HG03457 (cell line): ENCODE measurements at regions not wholly inside any gene's neighbourhood (a gene's known extent, or its start where the extent isn't known, plus 50 kb on each side); places are given as distances from the start of the nearest gene placed in this dataset.

Source experiments
- ATAC-seq: cut with Tn5 transposase; IDR thresholded peaks from one replicate; pipeline ENCODE4 v1.9.1; 2021; ENCODE audit warnings: moderate number of reproducible peaks; ENCODE audit not compliant: unreplicated experiment

GRCh38 chr11:29782447-29782846, 234.4 kb downstream of the KCNA4 start:
- ATAC-seq: no peak

DNA sequence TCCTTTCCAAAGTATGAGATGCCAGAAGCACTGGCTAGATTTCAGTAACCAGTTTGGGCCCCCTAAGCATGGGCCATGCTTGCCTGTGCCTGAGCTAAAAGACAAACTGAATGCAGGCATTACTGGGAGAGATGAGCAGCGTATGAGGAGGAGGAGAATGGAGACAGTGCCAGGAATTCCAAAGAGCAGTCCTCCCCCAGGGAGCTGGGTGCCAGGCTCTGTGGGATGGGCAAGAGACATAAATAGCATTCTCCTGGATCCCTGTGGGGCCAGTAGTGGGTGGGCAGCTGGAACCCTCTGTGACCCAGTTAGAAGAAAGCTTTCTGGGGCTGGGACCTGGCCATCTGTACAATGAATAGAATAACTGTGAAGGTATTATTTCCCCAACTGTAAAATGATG, 235.6 kb downstream of the KCNA4 start:
- no peak for ATAC-seq

DNA sequence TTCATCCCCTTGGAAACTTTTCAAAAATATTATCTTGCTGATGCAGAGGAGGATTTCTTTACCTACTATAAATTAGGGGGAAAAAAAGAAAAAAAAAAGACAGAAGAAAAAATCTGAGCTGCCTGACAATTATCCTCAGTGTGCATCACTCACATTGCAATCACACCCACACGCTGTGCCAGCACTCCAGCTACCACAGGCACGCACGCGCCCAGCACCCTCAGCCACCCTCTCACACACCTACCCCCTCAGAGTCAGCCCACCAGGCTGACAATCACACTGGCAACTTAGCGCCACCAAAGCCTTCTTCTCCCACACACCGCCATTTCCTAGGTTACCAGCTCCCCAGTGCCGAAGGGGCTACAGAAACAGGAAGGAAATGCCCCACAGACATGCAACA, 236.1 kb downstream of the KCNA4 start:
- no peak for ATAC-seq

DNA sequence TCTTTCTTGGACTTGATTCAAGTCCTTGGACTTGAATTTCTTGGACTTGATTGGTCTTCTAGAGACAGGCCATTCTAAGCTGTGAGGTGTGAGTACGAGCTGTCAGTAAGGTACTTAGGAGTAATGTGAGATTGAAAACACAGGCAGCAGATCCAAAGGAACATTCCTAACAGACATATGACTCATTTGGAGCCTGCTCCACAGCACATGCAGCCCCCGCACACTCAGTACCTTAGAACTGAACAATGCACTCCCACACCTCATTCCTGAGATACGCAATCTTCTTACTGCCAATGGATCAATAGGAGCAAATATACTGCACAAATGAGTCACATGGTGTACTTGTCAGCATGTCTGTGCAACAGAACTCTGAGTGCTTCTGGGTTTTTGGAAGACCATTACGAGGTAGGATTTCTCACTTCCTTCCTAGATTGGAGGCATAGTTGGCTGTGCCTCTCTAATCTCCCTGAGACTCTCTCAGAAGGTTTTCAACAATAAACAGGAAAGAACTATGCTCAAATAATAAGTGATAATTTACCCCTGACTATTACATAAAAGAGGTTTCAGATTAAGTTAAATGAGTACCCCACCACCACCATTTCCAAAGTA, 243.1 kb downstream of the KCNA4 start:
- no peak for ATAC-seq

- no peak for ATAC-seq
Observed at GRCh38 chr11:29756871-29757270, 260.0 kb downstream of the KCNA4 start.

DNA sequence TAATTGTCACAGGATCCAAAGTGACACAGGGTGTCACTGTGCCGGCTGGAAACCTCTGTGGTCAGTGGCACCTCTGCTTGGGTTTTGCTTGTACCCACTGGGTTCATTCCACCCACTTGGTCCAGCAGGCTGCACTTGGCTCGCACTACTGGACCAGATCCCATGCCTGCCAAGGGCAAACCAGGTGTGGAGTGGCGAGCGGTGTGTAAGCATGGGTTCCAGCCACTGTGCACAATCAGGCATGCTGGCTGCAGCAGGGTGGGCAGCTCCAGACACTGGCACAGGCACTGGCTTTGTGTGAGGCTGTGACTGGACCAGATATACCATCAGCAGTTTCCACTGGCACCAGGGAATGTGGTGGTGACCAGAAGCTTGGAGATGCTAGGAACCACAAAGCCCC, 261.4 kb downstream of the KCNA4 start:
- ATAC-seq: no peak

GRCh38 chr11:29751618-29752017, 265.2 kb downstream of the KCNA4 start:
- no peak for ATAC-seq

GRCh38 chr11:29750392-29750791, 266.4 kb downstream of the KCNA4 start:
- no peak for ATAC-seq

DNA sequence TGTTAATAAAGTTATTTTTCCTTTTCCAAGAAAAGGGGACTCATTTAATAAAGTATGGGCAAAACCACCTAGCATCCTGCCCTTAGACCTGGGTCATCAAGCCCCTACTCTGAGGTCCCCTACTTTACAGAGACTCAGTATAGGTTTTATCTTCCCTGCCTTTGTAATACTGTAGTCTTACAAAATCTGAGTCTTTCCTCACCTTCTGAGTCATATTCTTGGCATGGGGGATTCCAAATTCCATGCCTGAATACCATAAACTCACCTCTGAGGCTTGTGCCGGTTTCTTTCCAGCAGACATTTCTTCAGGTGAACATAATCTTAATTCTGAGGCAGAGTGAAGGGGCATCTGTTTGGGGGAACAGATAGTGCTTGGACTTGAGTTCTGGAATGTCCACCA, 282.5 kb downstream of the KCNA4 start:
- no peak for ATAC-seq

DNA sequence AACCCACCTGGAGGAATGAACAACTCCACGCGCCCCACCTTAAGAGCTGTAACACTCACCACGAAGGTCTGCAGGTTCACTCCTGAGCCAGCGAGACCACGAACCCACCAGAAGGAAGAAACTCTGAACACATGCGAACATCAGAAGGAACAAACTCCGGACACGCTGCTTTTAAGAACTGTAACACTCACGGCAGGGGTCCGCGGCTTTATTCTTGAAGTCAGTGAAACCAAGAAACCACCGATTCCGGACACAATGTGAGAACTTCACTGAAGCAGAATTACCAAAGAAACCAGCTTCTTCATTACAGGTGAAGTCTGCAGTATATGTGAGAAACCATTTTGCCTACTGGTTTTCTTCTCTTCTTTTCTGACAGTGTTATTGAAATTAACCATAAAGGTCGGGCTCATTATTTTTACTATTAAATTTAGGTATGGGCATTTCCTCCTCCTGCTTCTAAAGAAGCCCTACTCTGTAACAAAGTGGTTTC, 303.0 kb downstream of the KCNA4 start:
- ATAC-seq: no peak

GRCh38 chr11:29712616-29713015, 304.2 kb downstream of the KCNA4 start:
- ATAC-seq: no peak

- ATAC-seq: no peak
Observed at GRCh38 chr11:29707924-29708323, 308.9 kb downstream of the KCNA4 start.

DNA sequence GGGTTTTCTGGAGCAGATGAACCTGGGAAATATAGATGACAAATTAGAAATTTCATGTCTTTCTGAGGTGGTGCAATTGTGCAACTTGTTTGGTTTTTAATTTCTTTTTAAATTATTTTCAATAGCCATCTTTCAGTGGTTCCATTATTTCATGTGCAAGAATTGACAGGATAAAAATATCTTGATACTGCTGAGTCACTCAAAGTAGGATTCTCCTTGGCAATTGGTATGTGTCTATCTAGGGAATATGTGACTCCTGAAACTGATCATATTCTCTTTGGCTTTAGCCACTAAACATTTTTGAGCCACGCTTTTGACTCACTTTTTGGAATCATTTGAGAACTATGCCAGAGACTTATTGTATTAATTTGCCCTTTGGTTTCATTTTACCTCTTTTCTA, 331.5 kb downstream of the KCNA4 start:
- no peak for ATAC-seq

GRCh38 chr11:29682856-29683255, 334.0 kb downstream of the KCNA4 start:
- no peak for ATAC-seq

DNA sequence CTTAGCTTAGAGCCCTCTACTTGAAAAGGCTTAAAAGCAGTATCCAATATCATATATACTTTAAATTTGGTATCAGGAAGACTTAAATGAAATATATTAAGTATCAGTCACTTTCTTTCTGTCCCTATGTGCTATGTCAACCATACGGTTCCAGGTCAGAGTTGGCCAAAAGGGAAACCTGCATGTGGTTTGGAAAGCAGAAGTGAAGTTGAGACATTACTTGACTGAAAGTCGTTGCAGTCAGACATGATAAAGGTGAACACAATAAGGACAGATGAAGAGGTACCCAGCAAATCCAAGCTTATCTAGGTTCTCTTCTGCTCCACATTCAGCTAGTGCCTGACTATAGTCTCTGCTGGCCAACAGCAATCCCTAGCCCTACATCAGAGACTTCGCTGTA, 336.8 kb downstream of the KCNA4 start:
- ATAC-seq: no peak

- ATAC-seq: no peak
Observed at GRCh38 chr11:29676993-29677392, 339.8 kb downstream of the KCNA4 start.

- no peak for ATAC-seq
Observed at GRCh38 chr11:29669310-29669709, 347.5 kb downstream of the KCNA4 start.

- ATAC-seq: no peak
Observed at GRCh38 chr11:29657709-29658108, 359.1 kb downstream of the KCNA4 start.

DNA sequence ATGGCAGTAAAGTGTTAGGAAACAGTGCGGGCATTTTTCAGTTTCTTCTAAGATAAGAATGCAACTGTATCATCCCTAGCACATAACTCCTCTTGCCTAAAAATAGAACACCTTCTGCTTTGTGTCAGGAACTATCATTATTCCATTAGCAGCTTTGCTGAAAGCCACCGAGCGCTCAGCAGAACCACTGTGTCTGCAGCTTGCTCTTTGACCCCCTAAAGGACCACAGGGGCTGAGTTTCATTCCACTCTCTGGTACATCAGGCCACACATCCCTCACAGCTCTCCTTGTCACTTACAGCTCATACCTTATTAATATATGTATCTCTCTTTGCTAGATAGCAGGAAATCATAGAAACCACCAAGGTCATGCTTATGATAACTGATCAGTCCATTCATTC, 360.2 kb downstream of the KCNA4 start:
- no peak for ATAC-seq

- no peak for ATAC-seq
Observed at GRCh38 chr11:29645373-29645772, 371.5 kb downstream of the KCNA4 start.

DNA sequence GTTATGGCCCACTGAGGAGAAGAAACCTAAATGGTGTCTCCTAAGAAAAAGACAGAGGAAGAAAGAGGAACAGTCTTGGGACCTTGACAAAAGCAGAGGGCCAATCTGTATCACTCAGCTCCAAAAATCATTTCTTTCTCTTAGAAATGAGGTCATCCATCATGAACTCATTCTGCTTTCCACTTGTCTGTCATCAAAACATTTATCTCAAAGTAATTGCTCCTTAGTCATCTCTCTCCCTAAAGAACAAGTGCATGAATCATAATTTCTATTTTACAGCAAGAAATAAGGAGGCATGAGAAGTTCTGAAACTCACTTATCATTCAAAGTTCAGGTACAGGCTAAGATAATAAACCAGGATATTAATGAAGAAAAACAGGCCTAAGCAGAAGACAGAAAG, 375.6 kb downstream of the KCNA4 start:
- no peak for ATAC-seq

GRCh38 chr11:29634744-29635143, 382.1 kb downstream of the KCNA4 start:
- no peak for ATAC-seq

DNA sequence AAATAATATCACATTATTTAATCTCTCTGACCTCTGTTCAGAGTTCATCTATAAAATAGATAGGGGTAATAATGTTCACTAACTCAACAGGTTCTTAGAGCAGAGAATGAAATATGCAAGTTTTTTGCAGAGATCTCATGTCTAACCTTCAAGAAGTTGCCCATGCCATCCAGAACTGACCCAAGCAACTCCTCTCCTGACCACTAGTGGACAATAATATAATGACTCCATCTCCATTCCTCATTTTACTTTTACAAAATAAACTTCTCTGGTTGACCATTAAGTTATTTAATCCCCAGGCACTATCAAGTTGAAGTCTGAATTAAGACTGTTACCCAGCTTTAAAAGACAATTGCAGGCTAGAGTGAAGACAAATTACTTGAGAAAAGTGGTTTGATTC, 382.6 kb downstream of the KCNA4 start:
- ATAC-seq: no peak
